Prostate gland (tissue), 2 donors: ENCODE measurements at regions not wholly inside any gene's neighbourhood (a gene's known extent, or its start where the extent isn't known, plus 50 kb on each side); places are given as distances from the start of the nearest gene placed in this dataset.
"Not testable (repeated sequence)": the region's sequence is repeated elsewhere in the genome, so short reads cannot be mapped to it uniquely, and the experiment has no call there.

Experiments
- DNase-seq: peaks from one replicate; pipeline ENCODE4 v3.0.0-alpha.2; 2019; ENCODE audit warnings: low spot score
- H3K27ac ChIP-seq, 2 donors: fragments of 200-600 bp; sonication (generic); 2 replicates each; pipeline ENCODE4 v1.5.1; 2017 to 2019
- H3K27me3 ChIP-seq: fragments of 200-600 bp; sonication (generic); replicated peaks from 2 replicates; pipeline ENCODE4 v1.5.1; 2019; ENCODE audit not compliant: insufficient read depth
- H3K36me3 ChIP-seq, 2 donors: fragments of 200-600 bp; sonication (generic); 1 replicate in 1 of 2; 2 replicates in 1 of 2; pipeline versions ENCODE4 v1.5.1 to v1.8.1; 2017 to 2019
- H3K4me1 ChIP-seq: fragments of 200-600 bp; sonication (generic); replicated peaks from 2 replicates; pipeline ENCODE4 v1.5.1; 2019
- H3K4me3 ChIP-seq, 2 donors: fragments of 200-600 bp; sonication (generic); 2 replicates each; pipeline ENCODE4 v1.5.1; 2017 to 2019
- H3K9me3 ChIP-seq: fragments of 200-600 bp; sonication (generic); 2 replicates; pipeline ENCODE4 v1.5.1; 2017
- POLR2A ChIP-seq: fragments of 450-650 bp; IDR thresholded peaks from one replicate; pipeline ENCODE4 v1.6.1; 2016; ENCODE audit warnings: antibody characterized with exemption, mild to moderate bottlenecking
- POLR2AphosphoS5 ChIP-seq: sonication (generic); formaldehyde crosslinking; IDR thresholded peaks from one replicate; pipeline ENCODE4 v1.6.1; 2017; ENCODE audit warnings: antibody characterized with exemption
- WGBS: methylation state at CpG from one replicate; pipeline ENCODE4 v1.1.5; 2018; 5-methylcytosine and 5-hydroxymethylcytosine counted together
- intact Hi-C: fragments of 100-400 bp; cut with DNase I; formaldehyde crosslinking; loops from one replicate; pipeline ENCODE4 v1.14.2; 2022
- TF ChIP-seq, protein P1 (sequence below), 4 experiments: fragments of 200-600 bp in 2 of 4; fragments of 450-650 bp in 2 of 4; sonication (generic) in 2 of 4; IDR thresholded peaks; 1 replicate in 3 of 4; 2 replicates in 1 of 4; pipeline ENCODE4 v1.5.1; 2016 to 2019; ENCODE audit warnings: antibody characterized with exemption in 4 of 4, mild to moderate bottlenecking in 2 of 4, moderate library complexity in 2 of 4

DNA sequence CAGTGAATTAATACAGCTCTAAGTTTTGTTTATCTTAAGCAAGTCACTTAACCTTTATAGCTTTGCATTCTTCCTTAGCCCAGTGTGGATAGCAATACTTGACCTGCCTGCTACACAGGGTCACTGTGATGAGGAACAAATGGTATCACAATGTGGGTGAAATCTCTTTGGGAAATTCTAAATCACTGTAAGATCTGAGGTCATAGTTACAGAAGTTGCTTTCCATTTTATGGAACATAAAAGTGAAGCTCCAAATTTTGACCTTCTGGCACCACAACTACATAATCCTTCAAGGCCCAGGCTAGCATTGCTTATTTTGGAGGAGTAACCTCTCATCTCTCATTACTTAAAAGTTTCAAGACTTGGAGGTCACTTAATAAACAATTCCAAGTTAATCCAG is 227.7 kb downstream of the USP46 start:
- no peak for DNase-seq
- TF ChIP-seq POLR2A = no peak
- TF ChIP-seq, protein P1, sequence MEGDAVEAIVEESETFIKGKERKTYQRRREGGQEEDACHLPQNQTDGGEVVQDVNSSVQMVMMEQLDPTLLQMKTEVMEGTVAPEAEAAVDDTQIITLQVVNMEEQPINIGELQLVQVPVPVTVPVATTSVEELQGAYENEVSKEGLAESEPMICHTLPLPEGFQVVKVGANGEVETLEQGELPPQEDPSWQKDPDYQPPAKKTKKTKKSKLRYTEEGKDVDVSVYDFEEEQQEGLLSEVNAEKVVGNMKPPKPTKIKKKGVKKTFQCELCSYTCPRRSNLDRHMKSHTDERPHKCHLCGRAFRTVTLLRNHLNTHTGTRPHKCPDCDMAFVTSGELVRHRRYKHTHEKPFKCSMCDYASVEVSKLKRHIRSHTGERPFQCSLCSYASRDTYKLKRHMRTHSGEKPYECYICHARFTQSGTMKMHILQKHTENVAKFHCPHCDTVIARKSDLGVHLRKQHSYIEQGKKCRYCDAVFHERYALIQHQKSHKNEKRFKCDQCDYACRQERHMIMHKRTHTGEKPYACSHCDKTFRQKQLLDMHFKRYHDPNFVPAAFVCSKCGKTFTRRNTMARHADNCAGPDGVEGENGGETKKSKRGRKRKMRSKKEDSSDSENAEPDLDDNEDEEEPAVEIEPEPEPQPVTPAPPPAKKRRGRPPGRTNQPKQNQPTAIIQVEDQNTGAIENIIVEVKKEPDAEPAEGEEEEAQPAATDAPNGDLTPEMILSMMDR (IDR thresholded peaks at IDR 0.05) = no peak
- TF ChIP-seq POLR2AphosphoS5 = no peak
- Histone ChIP-seq H3K4me1 (no peaks in the 10 kb centered on the region), H3K4me3 (no peak overlapping the region), H3K27ac (no peak overlapping the region), H3K27me3 (no peaks in the 10 kb centered on the region), H3K9me3 (no peaks in the 10 kb centered on the region), H3K36me3 (no peaks in the 10 kb centered on the region)
- intact Hi-C loops = no loop called here

DNA sequence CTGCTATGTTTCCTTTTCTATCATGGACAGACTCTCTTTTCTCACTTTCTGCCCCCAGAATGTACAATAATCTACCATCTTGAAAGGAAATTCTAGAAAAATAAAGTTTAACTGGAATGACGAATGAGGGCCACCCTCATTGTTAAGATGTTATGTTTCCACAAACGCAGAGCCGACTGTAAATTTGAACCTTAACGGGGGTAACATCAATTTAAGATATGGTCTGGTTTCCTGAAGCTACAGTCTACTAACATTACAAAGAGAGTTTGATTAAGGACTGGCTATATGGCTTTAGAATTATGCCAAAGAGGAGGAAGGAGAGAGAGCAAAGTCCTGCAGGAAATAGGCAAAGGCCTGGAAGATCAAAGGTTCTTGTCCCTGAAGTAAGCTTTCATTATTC is 227.2 kb downstream of the USP46 start:
- Histone ChIP-seq H3K4me3 (no peak overlapping the region), H3K27ac (no peak overlapping the region), H3K36me3 (no peaks in the 10 kb centered on the region), H3K4me1 (no peaks in the 10 kb centered on the region), H3K27me3 (no peaks in the 10 kb centered on the region), H3K9me3 (no peaks in the 10 kb centered on the region)
- no peak for DNase-seq
- WGBS = 62% methylated on average over 4 of the region's 4 CpGs
- TF ChIP-seq POLR2AphosphoS5 (no peak), POLR2A (no peak)
- TF ChIP-seq, protein P1 (IDR thresholded peaks at IDR 0.05) = no peak
- intact Hi-C loops = no loop called here

DNA sequence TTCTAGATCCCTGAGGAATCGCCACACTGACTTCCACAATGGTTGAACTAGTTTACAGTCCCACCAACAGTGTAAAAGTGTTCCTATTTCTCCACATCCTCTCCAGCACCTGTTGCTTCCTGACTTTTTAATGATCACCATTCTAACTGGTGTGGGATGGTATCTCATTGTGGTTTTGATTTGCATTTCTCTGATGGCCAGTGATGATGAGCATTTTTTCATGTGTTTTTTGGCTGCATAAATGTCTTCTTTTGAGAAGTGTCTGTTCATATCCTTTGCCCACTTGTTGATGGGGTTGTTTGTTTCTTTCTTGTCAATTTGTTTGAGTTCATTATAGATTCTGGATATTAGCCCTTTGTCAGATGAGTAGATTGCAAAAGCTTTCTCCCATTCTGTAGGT is 216.6 kb downstream of the USP46 start:
- no CpG with 5 or more reads among the region's 1 CpG for WGBS
- H3K27me3 ChIP-seq, H3K4me3 ChIP-seq, H3K4me1 ChIP-seq, H3K27ac ChIP-seq, DNase-seq, H3K36me3 ChIP-seq, H3K9me3 ChIP-seq, intact Hi-C loops: not testable (repeated sequence)

DNA sequence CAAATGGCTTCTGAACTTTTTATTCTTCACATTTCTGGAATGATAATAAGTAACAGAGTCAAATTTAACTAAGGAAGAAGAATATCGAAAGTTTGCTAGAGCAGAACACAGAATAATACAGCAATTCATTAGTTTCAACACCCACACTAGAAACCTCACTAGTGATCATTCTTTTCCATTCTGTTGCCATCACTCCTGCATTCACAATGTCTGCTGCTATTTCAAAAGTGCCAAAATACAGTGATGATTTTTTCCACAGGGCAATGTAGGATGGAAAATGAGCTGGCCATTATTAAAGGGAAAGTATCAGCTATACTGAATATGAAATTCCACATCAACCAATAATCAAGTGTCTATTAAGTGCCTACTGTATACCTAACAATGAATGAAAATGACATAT is 186.7 kb downstream of the USP46 start:
- no peak for DNase-seq
- Histone ChIP-seq H3K9me3 (no peaks in the 10 kb centered on the region), H3K4me3 (no peak overlapping the region), H3K36me3 (no peaks in the 10 kb centered on the region), H3K27me3 (no peaks in the 10 kb centered on the region), H3K27ac (no peak overlapping the region), H3K4me1 (no peaks in the 10 kb centered on the region)
- intact Hi-C loops = no loop called here
- 80% methylated on average over 1 of the region's 1 CpG for WGBS
- no peak for TF ChIP-seq POLR2A
- TF ChIP-seq POLR2AphosphoS5 = no peak
- TF ChIP-seq, protein P1 (IDR thresholded peaks at IDR 0.05) = no peak

DNA sequence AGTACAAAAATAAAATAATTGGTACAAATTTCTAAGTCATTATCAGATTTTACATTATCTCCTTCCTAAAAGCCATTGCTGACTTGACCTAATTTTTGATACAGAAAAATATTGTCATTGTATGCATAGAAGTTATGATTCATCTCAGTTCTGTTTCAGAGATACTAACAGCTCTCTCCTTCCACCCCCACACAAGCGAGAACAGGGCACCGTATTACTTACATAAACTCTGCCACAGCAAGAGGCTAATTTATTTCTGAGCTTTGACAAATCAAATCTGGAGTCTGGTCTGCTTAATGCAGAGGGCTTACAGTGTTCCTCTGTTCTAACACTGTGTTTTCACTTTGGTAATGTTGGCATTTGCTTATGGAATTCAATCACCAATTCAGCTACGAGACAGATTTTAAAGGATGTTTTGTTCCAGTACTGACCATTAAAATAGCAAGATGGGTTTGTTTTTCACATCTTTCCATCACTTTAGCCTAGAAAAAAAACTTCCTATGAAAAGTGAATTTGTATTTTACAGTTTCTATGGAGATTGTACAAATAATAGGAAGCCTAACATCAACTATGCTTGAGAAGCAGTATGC is 181.8 kb downstream of the USP46 start:
- H3K4me3 ChIP-seq = no peak overlapping the region
- intact Hi-C loops = no loop called here
- no peak for TF ChIP-seq POLR2AphosphoS5
- TF ChIP-seq POLR2A = no peak
- TF ChIP-seq, protein P1 (IDR thresholded peaks at IDR 0.05) = no peak
- H3K27me3 ChIP-seq = no peaks in the 10 kb centered on the region
- WGBS = 41% methylated on average over 3 of the region's 3 CpGs
- H3K27ac ChIP-seq = no peak overlapping the region
- H3K9me3 ChIP-seq = no peaks in the 10 kb centered on the region
- H3K36me3 ChIP-seq = no peaks in the 10 kb centered on the region
- no peak for DNase-seq
- H3K4me1 ChIP-seq = no peaks in the 10 kb centered on the region
